ENCODE measurements at regions not wholly inside any gene's neighbourhood (a gene's known extent, or its start where the extent isn't known, plus 50 kb on each side); places are given as distances from the start of the nearest gene placed in this dataset.

- no peak for DNase-seq (ENCODE audit: low read depth)
- TF ChIP-seq CTCF (IDR thresholded peaks at IDR 0.05; ENCODE audit: control insufficient read depth, extremely low read depth, insufficient read depth): no peak
- no peak overlapping the region for H3K4me3 ChIP-seq (ENCODE audit: low read depth, low read length)
Measured at GRCh38 chr22:47839595-47840227, 1077.3 kb downstream of the TBC1D22A start.

GRCh38 chr22:47837703-47838102, 1075.3 kb downstream of the TBC1D22A start:
- peak; percentile 59 for TF ChIP-seq CTCF (IDR thresholded peaks at IDR 0.05; ENCODE audit: control insufficient read depth, extremely low read depth, insufficient read depth)
- DNase-seq (ENCODE audit: low read depth): peak; percentile 8
- H3K4me3 ChIP-seq (ENCODE audit: low read depth, low read length): no peak overlapping the region

GRCh38 chr22:47836957-47837356, 1074.5 kb downstream of the TBC1D22A start:
- DNase-seq (ENCODE audit: low read depth): peak; percentile 8
- no peak for TF ChIP-seq CTCF (IDR thresholded peaks at IDR 0.05; ENCODE audit: control insufficient read depth, extremely low read depth, insufficient read depth)
- no peak overlapping the region for H3K4me3 ChIP-seq (ENCODE audit: low read depth, low read length)

- H3K4me3 ChIP-seq (ENCODE audit: low read depth, low read length): no peak overlapping the region
Measured at GRCh38 chr22:47835726-47836125, 1073.3 kb downstream of the TBC1D22A start.

GRCh38 chr22:47826016-47826415, 1063.6 kb downstream of the TBC1D22A start:
- no peak for TF ChIP-seq CTCF (IDR thresholded peaks at IDR 0.05; ENCODE audit: control insufficient read depth, extremely low read depth, insufficient read depth)
- H3K4me3 ChIP-seq (ENCODE audit: low read depth, low read length): no peak overlapping the region
- DNase-seq (ENCODE audit: low read depth): no peak

More at GRCh38 chr22:47835726-47836125, 1073.3 kb downstream of the TBC1D22A start:
- TF ChIP-seq CTCF (IDR thresholded peaks at IDR 0.05; ENCODE audit: control insufficient read depth, extremely low read depth, insufficient read depth): no peak
- DNase-seq (ENCODE audit: low read depth): no peak

- DNase-seq (ENCODE audit: low read depth): no peak
- no peak for TF ChIP-seq CTCF (IDR thresholded peaks at IDR 0.05; ENCODE audit: control insufficient read depth, extremely low read depth, insufficient read depth)
- H3K4me3 ChIP-seq (ENCODE audit: low read depth, low read length): no peak overlapping the region
Measured at GRCh38 chr22:47822422-47822821, 1060.0 kb downstream of the TBC1D22A start.

- DNase-seq (ENCODE audit: low read depth): no peak
- TF ChIP-seq CTCF (IDR thresholded peaks at IDR 0.05; ENCODE audit: control insufficient read depth, extremely low read depth, insufficient read depth): no peak
- no peak overlapping the region for H3K4me3 ChIP-seq (ENCODE audit: low read depth, low read length)
Measured at GRCh38 chr22:47818496-47818895, 1056.0 kb downstream of the TBC1D22A start.
